GM12878 (cell line): ENCODE measurements at regions not wholly inside any gene's neighbourhood (a gene's known extent, or its start where the extent isn't known, plus 50 kb on each side); places are given as distances from the start of the nearest gene placed in this dataset.

ENCODE experiments used
- CEBPB ChIP-seq, 2 experiments: fragments of 150-350 bp in 1 of 2; IDR thresholded peaks; 2 replicates each; pipeline ENCODE4 v1.6.1; 2012 to 2014; ENCODE audit warnings: low read depth in 2 of 2, low read length in 2 of 2, borderline replicate concordance in 1 of 2, inconsistent platforms in 1 of 2
- EP300 ChIP-seq, 2 experiments: fragments of 150-350 bp in 1 of 2; IDR thresholded peaks; 2 replicates each; pipeline ENCODE4 v1.6.1; 2011 to 2012; ENCODE audit warnings: low read depth in 2 of 2, low read length in 2 of 2, borderline replicate concordance in 1 of 2, improper control_type of control experiment in 1 of 2, inconsistent platforms in 1 of 2; ENCODE audit not compliant: control insufficient read depth in 1 of 2
- EZH2 ChIP-seq: IDR thresholded peaks from 2 replicates; pipeline ENCODE4 v1.6.1; 2012; ENCODE audit warnings: low read depth, mild to moderate bottlenecking, control low read depth, inconsistent platforms, low read length, borderline replicate concordance; ENCODE audit not compliant: control insufficient read depth
- GABPA ChIP-seq: IDR thresholded peaks from 2 replicates; pipeline ENCODE4 v1.6.1; 2014; ENCODE audit warnings: antibody characterized with exemption, low read depth, mild to moderate bottlenecking, inconsistent platforms
- KLF5 ChIP-seq: fragments of 450-650 bp; IDR thresholded peaks from 2 replicates; pipeline ENCODE4 v1.6.1; 2014; ENCODE audit warnings: mild to moderate bottlenecking; ENCODE audit not compliant: partially characterized antibody
- RFX5 ChIP-seq: IDR thresholded peaks from 2 replicates; pipeline ENCODE4 v1.6.1; 2011; ENCODE audit warnings: low read depth, low read length, improper control_type of control experiment
- SPI1 ChIP-seq: IDR thresholded peaks from 2 replicates; pipeline ENCODE4 v1.6.1; 2011; ENCODE audit warnings: low read depth, mild to moderate bottlenecking, low read length, moderate library complexity, borderline replicate concordance; ENCODE audit not compliant: insufficient read depth
- TF ChIP-seq, protein P1 (sequence below), 3 experiments: IDR thresholded peaks in 2 of 3; conservative IDR thresholded peaks in 1 of 3; 2 replicates each; pipeline ENCODE4 v1.5.1; 2011; ENCODE audit warnings: low read depth in 3 of 3, low read length in 3 of 3, mild to moderate bottlenecking in 3 of 3, control low read depth in 2 of 3, moderate library complexity in 2 of 3, inconsistent platforms in 1 of 3, mixed read lengths in 1 of 3; ENCODE audit not compliant: control insufficient read depth in 2 of 3, insufficient read depth in 1 of 3; ENCODE audit errors: extremely low read depth in 1 of 3

DNA sequence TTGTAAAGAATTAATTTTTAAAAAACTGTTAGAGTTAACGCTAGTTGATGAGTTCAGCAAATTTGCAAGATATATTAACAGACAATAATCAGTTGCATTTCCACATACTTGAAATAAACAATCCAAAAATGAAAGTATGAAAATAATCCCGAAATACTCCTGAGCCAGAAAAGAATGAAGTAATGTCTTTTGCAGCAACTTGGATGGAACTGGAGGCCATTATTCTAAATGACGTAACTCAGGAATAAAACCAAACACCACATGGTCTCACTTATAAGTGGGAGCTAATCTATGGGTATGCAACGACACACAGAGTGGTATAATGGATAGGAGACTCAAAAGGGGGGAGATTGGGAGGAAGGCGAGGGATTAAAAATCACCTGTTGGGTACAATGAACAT is 872.9 kb upstream of the GJE1 start:
- no peak for TF ChIP-seq CEBPB (IDR thresholded peaks at IDR 0.05; ENCODE audit: borderline replicate concordance in 1 of 2, low read depth in 2 of 2, low read length in 2 of 2)
- TF ChIP-seq, protein P1, sequence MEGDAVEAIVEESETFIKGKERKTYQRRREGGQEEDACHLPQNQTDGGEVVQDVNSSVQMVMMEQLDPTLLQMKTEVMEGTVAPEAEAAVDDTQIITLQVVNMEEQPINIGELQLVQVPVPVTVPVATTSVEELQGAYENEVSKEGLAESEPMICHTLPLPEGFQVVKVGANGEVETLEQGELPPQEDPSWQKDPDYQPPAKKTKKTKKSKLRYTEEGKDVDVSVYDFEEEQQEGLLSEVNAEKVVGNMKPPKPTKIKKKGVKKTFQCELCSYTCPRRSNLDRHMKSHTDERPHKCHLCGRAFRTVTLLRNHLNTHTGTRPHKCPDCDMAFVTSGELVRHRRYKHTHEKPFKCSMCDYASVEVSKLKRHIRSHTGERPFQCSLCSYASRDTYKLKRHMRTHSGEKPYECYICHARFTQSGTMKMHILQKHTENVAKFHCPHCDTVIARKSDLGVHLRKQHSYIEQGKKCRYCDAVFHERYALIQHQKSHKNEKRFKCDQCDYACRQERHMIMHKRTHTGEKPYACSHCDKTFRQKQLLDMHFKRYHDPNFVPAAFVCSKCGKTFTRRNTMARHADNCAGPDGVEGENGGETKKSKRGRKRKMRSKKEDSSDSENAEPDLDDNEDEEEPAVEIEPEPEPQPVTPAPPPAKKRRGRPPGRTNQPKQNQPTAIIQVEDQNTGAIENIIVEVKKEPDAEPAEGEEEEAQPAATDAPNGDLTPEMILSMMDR (IDR thresholded peaks at IDR 0.05 in 2 of 3, conservative IDR thresholded peaks at IDR 0.05 in 1 of 3; ENCODE audit: control insufficient read depth in 2 of 3, extremely low read depth in 1 of 3, insufficient read depth in 1 of 3, low read depth in 3 of 3, low read length in 3 of 3), result no peak
- no peak for TF ChIP-seq EZH2
- TF ChIP-seq KLF5, result no peak
- TF ChIP-seq SPI1, result no peak
- TF ChIP-seq GABPA, result no peak
- TF ChIP-seq EP300 (IDR thresholded peaks at IDR 0.05; ENCODE audit: borderline replicate concordance in 1 of 2, control insufficient read depth in 1 of 2, low read depth in 2 of 2, low read length in 2 of 2), result no peak
- TF ChIP-seq RFX5, result no peak
